Mesendoderm (in vitro differentiated cells): ENCODE measurements at regions not wholly inside any gene's neighbourhood (a gene's known extent, or its start where the extent isn't known, plus 50 kb on each side); places are given as distances from the start of the nearest gene placed in this dataset.

Experiments used
- DNase-seq: peaks from one replicate; pipeline ENCODE4 v3.0.0; 2013
- H2AK5ac ChIP-seq: 2 replicates; pipeline ENCODE4 v1.6.1; 2013; ENCODE audit warnings: low read length, inconsistent platforms
- H2BK120ac ChIP-seq: 2 replicates; pipeline ENCODE4 v1.6.1; 2013; ENCODE audit warnings: low read depth, mild to moderate bottlenecking, low read length, moderate library complexity, mixed read lengths
- H2BK15ac ChIP-seq: replicated peaks from 2 replicates; pipeline ENCODE4 v1.6.1; 2013; ENCODE audit warnings: low read depth, mild to moderate bottlenecking, moderate library complexity
- H2BK5ac ChIP-seq: 2 replicates; pipeline ENCODE4 v1.6.1; 2013; ENCODE audit warnings: low read length, inconsistent platforms
- H3K18ac ChIP-seq: 2 replicates; pipeline ENCODE4 v1.6.1; 2013; ENCODE audit warnings: mild to moderate bottlenecking, low read length, mixed read lengths
- H3K23ac ChIP-seq: one replicate; pipeline ENCODE4 v1.6.1; 2013; ENCODE audit warnings: low read length
- H3K27ac ChIP-seq: 2 replicates; pipeline ENCODE4 v1.5.1; 2013; ENCODE audit warnings: low read depth, mild to moderate bottlenecking, inconsistent platforms, low read length, moderate library complexity
- H3K27me3 ChIP-seq: 2 replicates; pipeline ENCODE4 v1.6.1; 2013; ENCODE audit warnings: low read length, control low read depth, mild to moderate bottlenecking, inconsistent platforms; ENCODE audit not compliant: insufficient read depth, poor library complexity
- H3K36me3 ChIP-seq: 2 replicates; pipeline ENCODE4 v1.6.1; 2013; ENCODE audit warnings: low read length, inconsistent platforms; ENCODE audit not compliant: control insufficient read depth, insufficient read depth
- H3K4ac ChIP-seq: one replicate; pipeline ENCODE4 v1.6.1; 2013; ENCODE audit warnings: low read depth, mild to moderate bottlenecking, low read length, moderate library complexity
- H3K4me1 ChIP-seq: 2 replicates; pipeline ENCODE4 v1.6.1; 2013; ENCODE audit warnings: low read depth, low read length, inconsistent platforms; ENCODE audit not compliant: control insufficient read depth
- H3K4me2 ChIP-seq: 2 replicates; pipeline ENCODE4 v1.6.1; 2013; ENCODE audit warnings: low read length
- H3K4me3 ChIP-seq: 2 replicates; pipeline ENCODE4 v1.5.1; 2013; ENCODE audit warnings: mild to moderate bottlenecking, low read length
- H3K56ac ChIP-seq: one replicate; pipeline ENCODE4 v1.6.1; 2013; ENCODE audit warnings: low read length
- H3K79me1 ChIP-seq: 2 replicates; pipeline ENCODE4 v1.6.1; 2013; ENCODE audit warnings: low read length, inconsistent platforms
- H3K79me2 ChIP-seq: 2 replicates; pipeline ENCODE4 v1.6.1; 2013; ENCODE audit warnings: mild to moderate bottlenecking, low read length; ENCODE audit not compliant: control insufficient read depth, insufficient read depth
- H3K9ac ChIP-seq: 2 replicates; pipeline ENCODE4 v1.6.1; 2013; ENCODE audit warnings: low read length, inconsistent platforms
- H4K5ac ChIP-seq: one replicate; pipeline ENCODE4 v1.6.1; 2013; ENCODE audit warnings: low read length
- H4K8ac ChIP-seq: one replicate; pipeline ENCODE4 v1.6.1; 2013; ENCODE audit warnings: low read depth, mild to moderate bottlenecking, control low read depth, low read length, moderate library complexity
- WGBS: extraction: QIAGEN DNeasy Blood & Tissue Kit; methylation state at CpG from one replicate; pipeline ENCODE4 v1.1.7; 2013; ENCODE audit warnings: low lambda C conversion rate, missing lambda C conversion rate; ENCODE audit not compliant: insufficient coverage; ENCODE audit errors: extremely low coverage; 5-methylcytosine and 5-hydroxymethylcytosine counted together

- no peaks in the 10 kb centered on the region for H3K4me1 ChIP-seq
- no peak overlapping the region for H2BK15ac ChIP-seq
- H3K4me3 ChIP-seq, result no peak overlapping the region
- peak; percentile 92 for DNase-seq
- H4K5ac ChIP-seq, result no peak overlapping the region
- H3K79me1 ChIP-seq, result no peaks in the 10 kb centered on the region
- H3K9ac ChIP-seq, result no peak overlapping the region
- no peak overlapping the region for H3K18ac ChIP-seq
- no peak overlapping the region for H4K8ac ChIP-seq
- no peak overlapping the region for H2BK5ac ChIP-seq
- no CpG with 5 or more reads among the region's 1 CpG for WGBS
- H3K23ac ChIP-seq, result no peak overlapping the region
- H3K56ac ChIP-seq, result no peak overlapping the region
- no peak overlapping the region for H3K27ac ChIP-seq
- no peak overlapping the region for H2BK120ac ChIP-seq
- H3K4me2 ChIP-seq, result no peak overlapping the region
- H2AK5ac ChIP-seq, result no peak overlapping the region
- no peaks in the 10 kb centered on the region for H3K79me2 ChIP-seq
- H3K27me3 ChIP-seq, result no peaks in the 10 kb centered on the region
- H3K4ac ChIP-seq, result no peak overlapping the region
- no peaks in the 10 kb centered on the region for H3K36me3 ChIP-seq
These were observed 338.7 kb downstream of the PCDH18 start for GRCh38 chr4:137193564-137193963.

- Histone ChIP-seq H3K36me3 (no peaks in the 10 kb centered on the region), H2BK120ac (no peak overlapping the region), H4K8ac (no peak overlapping the region), H3K4me1 (no peaks in the 10 kb centered on the region), H3K27me3 (no peaks in the 10 kb centered on the region), H3K79me1 (no peaks in the 10 kb centered on the region), H3K4ac (no peak overlapping the region), H3K4me2 (no peak overlapping the region), H4K5ac (no peak overlapping the region), H3K27ac (no peak overlapping the region), H3K4me3 (no peak overlapping the region), H2AK5ac (no peak overlapping the region), H3K23ac (no peak overlapping the region), H3K18ac (no peak overlapping the region), H2BK15ac (no peak overlapping the region), H2BK5ac (no peak overlapping the region), H3K56ac (no peak overlapping the region), H3K9ac (no peak overlapping the region), H3K79me2 (no peaks in the 10 kb centered on the region)
- no CpG with 5 or more reads among the region's 1 CpG for WGBS
- no peak for DNase-seq
These were observed 350.9 kb downstream of the PCDH18 start for GRCh38 chr4:137181293-137181899.

DNA sequence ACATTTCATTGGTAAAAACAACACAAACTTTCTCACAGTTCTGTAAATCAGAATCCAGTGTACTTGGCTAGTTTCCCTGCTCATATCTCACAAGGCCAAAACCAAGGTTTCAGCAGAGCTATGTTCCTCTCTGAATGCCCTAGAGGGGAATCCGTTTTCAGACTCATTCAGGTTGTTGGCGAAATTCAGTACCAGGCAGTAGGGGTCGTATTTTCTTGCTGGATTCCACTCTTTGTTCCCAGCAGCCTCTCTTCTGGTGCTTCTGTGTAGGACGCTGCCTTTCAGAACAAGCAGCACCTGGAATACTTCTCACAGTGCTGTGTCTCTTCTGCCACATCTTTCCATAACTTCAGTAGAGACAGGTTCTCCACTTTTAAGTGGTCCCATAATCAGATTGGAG lies 351.9 kb downstream of the PCDH18 start:
- Histone ChIP-seq H3K4me1 (no peaks in the 10 kb centered on the region), H3K4ac (no peak overlapping the region), H3K27ac (no peak overlapping the region), H2AK5ac (no peak overlapping the region), H3K9ac (no peak overlapping the region), H2BK120ac (no peak overlapping the region), H3K56ac (no peak overlapping the region), H3K36me3 (no peaks in the 10 kb centered on the region), H3K79me2 (no peaks in the 10 kb centered on the region), H4K5ac (no peak overlapping the region), H3K79me1 (no peaks in the 10 kb centered on the region), H2BK15ac (no peak overlapping the region), H3K27me3 (no peaks in the 10 kb centered on the region), H3K4me2 (no peak overlapping the region), H3K23ac (no peak overlapping the region), H4K8ac (no peak overlapping the region), H3K4me3 (no peak overlapping the region), H2BK5ac (no peak overlapping the region), H3K18ac (no peak overlapping the region)
- DNase-seq, result peak; percentile 76
- WGBS, result no CpG with 5 or more reads among the region's 4 CpGs

GRCh38 chr4:137156807-137157206 lies 375.5 kb downstream of the PCDH18 start:
- H3K79me1 ChIP-seq, result no peaks in the 10 kb centered on the region
- H3K36me3 ChIP-seq, result no peaks in the 10 kb centered on the region
- no peak overlapping the region for H2AK5ac ChIP-seq
- no peak overlapping the region for H3K18ac ChIP-seq
- H3K27me3 ChIP-seq, result no peaks in the 10 kb centered on the region
- H3K9ac ChIP-seq, result no peak overlapping the region
- H3K56ac ChIP-seq, result no peak overlapping the region
- no peak overlapping the region for H3K27ac ChIP-seq
- no peak overlapping the region for H4K5ac ChIP-seq
- no peaks in the 10 kb centered on the region for H3K79me2 ChIP-seq
- no peak overlapping the region for H3K4ac ChIP-seq
- no peak overlapping the region for H2BK120ac ChIP-seq
- H3K4me2 ChIP-seq, result no peak overlapping the region
- no peaks in the 10 kb centered on the region for H3K4me1 ChIP-seq
- H4K8ac ChIP-seq, result no peak overlapping the region
- no peak overlapping the region for H2BK15ac ChIP-seq
- WGBS, result no CpG with 5 or more reads among the region's 1 CpG
- H3K23ac ChIP-seq, result no peak overlapping the region
- DNase-seq, result no peak
- H2BK5ac ChIP-seq, result no peak overlapping the region
- H3K4me3 ChIP-seq, result no peak overlapping the region

DNA sequence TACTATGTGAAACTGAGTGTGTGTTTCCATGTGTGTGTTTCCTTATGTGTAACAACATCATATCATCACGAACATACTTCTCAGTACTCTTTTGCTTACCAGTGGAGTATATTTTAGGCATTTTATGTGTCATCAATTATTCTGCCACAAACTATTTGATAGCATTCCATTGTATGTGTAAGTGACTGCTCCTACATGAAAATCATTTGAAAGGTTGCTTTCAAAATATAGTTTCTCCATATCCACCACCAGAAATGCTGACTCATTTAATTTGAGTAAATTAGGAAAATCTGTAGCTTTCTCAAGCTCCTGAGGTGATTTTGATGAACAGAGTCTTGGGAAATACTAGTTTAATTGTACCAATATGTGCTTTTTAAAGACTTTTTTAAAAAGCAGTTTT lies 376.2 kb downstream of the PCDH18 start:
- Histone ChIP-seq H2BK120ac (no peak overlapping the region), H3K4ac (no peak overlapping the region), H2BK5ac (no peak overlapping the region), H3K36me3 (no peaks in the 10 kb centered on the region), H2AK5ac (no peak overlapping the region), H4K5ac (no peak overlapping the region), H4K8ac (no peak overlapping the region), H3K79me2 (no peaks in the 10 kb centered on the region), H3K18ac (no peak overlapping the region), H3K4me2 (no peak overlapping the region), H3K9ac (no peak overlapping the region), H3K23ac (no peak overlapping the region), H3K27me3 (no peaks in the 10 kb centered on the region), H3K4me3 (no peak overlapping the region), H3K79me1 (no peaks in the 10 kb centered on the region), H2BK15ac (no peak overlapping the region), H3K56ac (no peak overlapping the region), H3K4me1 (no peaks in the 10 kb centered on the region), H3K27ac (no peak overlapping the region)
- DNase-seq, result no peak
- WGBS, result no CpG with 5 or more reads among the region's 1 CpG

- H2AK5ac ChIP-seq, result no peak overlapping the region
- no peak overlapping the region for H3K4me2 ChIP-seq
- H4K5ac ChIP-seq, result no peak overlapping the region
- H3K4me1 ChIP-seq, result no peaks in the 10 kb centered on the region
- no peak overlapping the region for H3K56ac ChIP-seq
- H3K23ac ChIP-seq, result no peak overlapping the region
- H2BK15ac ChIP-seq, result no peak overlapping the region
- no peaks in the 10 kb centered on the region for H3K79me1 ChIP-seq
- H2BK5ac ChIP-seq, result no peak overlapping the region
- no peak overlapping the region for H2BK120ac ChIP-seq
- DNase-seq, result no peak
- H3K9ac ChIP-seq, result no peak overlapping the region
- no peak overlapping the region for H3K4me3 ChIP-seq
- no peaks in the 10 kb centered on the region for H3K79me2 ChIP-seq
- H3K27ac ChIP-seq, result no peak overlapping the region
- no peak overlapping the region for H4K8ac ChIP-seq
- no peak overlapping the region for H3K18ac ChIP-seq
- no peak overlapping the region for H3K4ac ChIP-seq
- H3K36me3 ChIP-seq, result no peaks in the 10 kb centered on the region
- H3K27me3 ChIP-seq, result no peaks in the 10 kb centered on the region
These were observed 401.1 kb downstream of the PCDH18 start for GRCh38 chr4:137131201-137131600.
